ENCODE measurements at regions not wholly inside any gene's neighbourhood (a gene's known extent, or its start where the extent isn't known, plus 50 kb on each side); places are given as distances from the start of the nearest gene placed in this dataset.
"Not testable (repeated sequence)": the region's sequence is repeated elsewhere in the genome, so short reads cannot be mapped to it uniquely, and the experiment has no call there.

- no peak for DNase-seq (ENCODE audit: low read depth)
Observed at GRCh38 chr21:28078126-28078525, 914.6 kb downstream of the LTN1 start.

- DNase-seq (ENCODE audit: low read depth) = no peak
Observed at GRCh38 chr21:28074676-28075075, 918.0 kb downstream of the LTN1 start.

GRCh38 chr21:28072601-28073000 lies 920.1 kb downstream of the LTN1 start:
- DNase-seq (ENCODE audit: low read depth) = no peak

- DNase-seq (ENCODE audit: low read depth) = peak; percentile 52
Observed at GRCh38 chr21:28069450-28069923, 923.2 kb downstream of the LTN1 start.

- DNase-seq (ENCODE audit: low read depth) = no peak
Observed at GRCh38 chr21:28068455-28069358, 924.0 kb downstream of the LTN1 start.

- DNase-seq (ENCODE audit: low read depth) = no peak
Observed at GRCh38 chr21:28066596-28067387, 925.9 kb downstream of the LTN1 start.

- no peak for DNase-seq (ENCODE audit: low read depth)
Observed at GRCh38 chr21:28066076-28066475, 926.6 kb downstream of the LTN1 start.

- DNase-seq (ENCODE audit: low read depth) = no peak
Observed at GRCh38 chr21:28063241-28064216, 929.1 kb downstream of the LTN1 start.

- DNase-seq (ENCODE audit: low read depth) = not testable (repeated sequence)
Observed at GRCh38 chr21:28052956-28053355, 939.7 kb downstream of the LTN1 start.

GRCh38 chr21:28051649-28052048 lies 941.0 kb downstream of the LTN1 start:
- not testable (repeated sequence) for DNase-seq (ENCODE audit: low read depth)

- not testable (repeated sequence) for DNase-seq (ENCODE audit: low read depth)
Observed at GRCh38 chr21:28035692-28036091, 957.0 kb downstream of the LTN1 start.

GRCh38 chr21:28034916-28035315 lies 957.8 kb downstream of the LTN1 start:
- DNase-seq (ENCODE audit: low read depth) = not testable (repeated sequence)

GRCh38 chr21:28034334-28034733 lies 958.3 kb downstream of the LTN1 start:
- peak; percentile 52 for DNase-seq (ENCODE audit: low read depth)

- not testable (repeated sequence) for DNase-seq (ENCODE audit: low read depth)
Observed at GRCh38 chr21:28032652-28033051, 960.0 kb downstream of the LTN1 start.

- not testable (repeated sequence) for DNase-seq (ENCODE audit: low read depth)
Observed at GRCh38 chr21:28031066-28031465, 961.6 kb downstream of the LTN1 start.

- no peak for DNase-seq (ENCODE audit: low read depth)
Observed at GRCh38 chr21:28025111-28025510, 967.6 kb downstream of the LTN1 start.

- DNase-seq (ENCODE audit: low read depth) = no peak
Observed at GRCh38 chr21:28018741-28019669, 973.7 kb downstream of the LTN1 start.

GRCh38 chr21:28018213-28018612 lies 974.5 kb downstream of the LTN1 start:
- no peak for DNase-seq (ENCODE audit: low read depth)

- DNase-seq (ENCODE audit: low read depth) = no peak
Observed at GRCh38 chr21:28016571-28016970, 976.1 kb downstream of the LTN1 start.

GRCh38 chr21:28013123-28013522 lies 979.6 kb downstream of the LTN1 start:
- DNase-seq (ENCODE audit: low read depth) = not testable (repeated sequence)

Data from forelimb muscle (tissue), 1 donor.